Activated CD8-positive, alpha-beta T cell treated with anti-CD3 and anti-CD28 coated beads for 36 hours (primary cell): ENCODE measurements at regions not wholly inside any gene's neighbourhood (a gene's known extent, or its start where the extent isn't known, plus 50 kb on each side); places are given as distances from the start of the nearest gene placed in this dataset.

Experiments used
- ATAC-seq: fragments of 200-7000 bp; cut with Tn5 transposase; one replicate; pipeline ENCODE4 v1.10.0; 2021; ENCODE audit warnings: mild to moderate bottlenecking, moderate library complexity
- CTCF ChIA-PET: fragments of 350-600 bp; sonication (Branson Sonifier 250); formaldehyde crosslinking; loops from one replicate; lab custom pipeline; 2021; ENCODE audit warnings: antibody characterized with exemption; lab: Charles Lee
- POLR2A ChIA-PET: fragments of 350-600 bp; sonication (Branson Sonifier 250); formaldehyde crosslinking; loops from one replicate; lab custom pipeline; 2021; ENCODE audit warnings: antibody characterized with exemption; lab: Charles Lee
- DNase-seq: peaks from one replicate; pipeline ENCODE4 v3.0.0-alpha.2; 2020
- H3K27ac Mint-ChIP-seq: one replicate; pipeline ENCODE4 v1.8.0; 2021; ENCODE audit warnings: mild to moderate bottlenecking, mixed read lengths
- H3K27me3 Mint-ChIP-seq: one replicate; pipeline ENCODE4 v1.8.0; 2021; ENCODE audit warnings: mixed read lengths
- H3K36me3 Mint-ChIP-seq: one replicate; pipeline ENCODE4 v1.8.0; 2021; ENCODE audit warnings: low read depth, mixed read lengths
- H3K4me1 Mint-ChIP-seq: one replicate; pipeline ENCODE4 v1.8.0; 2021; ENCODE audit warnings: low read depth, mixed read lengths
- H3K4me3 Mint-ChIP-seq: one replicate; pipeline ENCODE4 v1.8.0; 2021; ENCODE audit warnings: mild to moderate bottlenecking, moderate library complexity, mixed read lengths
- H3K9me3 Mint-ChIP-seq: one replicate; pipeline ENCODE4 v1.8.0; 2021; ENCODE audit warnings: mixed read lengths
- CTCF ChIP-seq: fragments of 200-600 bp; IDR thresholded peaks from one replicate; pipeline ENCODE4 v1.8.0; 2022; ENCODE audit warnings: antibody characterized with exemption, mild to moderate bottlenecking
- intact Hi-C: fragments of 100-400 bp; cut with micrococcal nuclease; formaldehyde crosslinking; loops from one replicate; pipeline ENCODE4 v1.10.0; 2022

GRCh38 chr13:78339927-78340326 is 263.4 kb downstream of the POU4F1 start:
- intact Hi-C loops, result no loop called here
- Mint-ChIP-seq H3K4me1 (no peaks in the 10 kb centered on the region), H3K27me3 (no peaks in the 10 kb centered on the region), H3K9me3 (no peaks in the 10 kb centered on the region), H3K4me3 (no peak overlapping the region), H3K36me3 (no peaks in the 10 kb centered on the region), H3K27ac (no peak overlapping the region)
- POLR2A ChIA-PET, result no interaction called here
- DNase-seq, result no peak
- no peak for TF ChIP-seq CTCF
- ATAC-seq, result no peak
- CTCF ChIA-PET, result no interaction called here

GRCh38 chr13:78334059-78334458 is 269.3 kb downstream of the POU4F1 start:
- no peak for TF ChIP-seq CTCF
- intact Hi-C loops, result no loop called here
- Mint-ChIP-seq H3K9me3 (no peaks in the 10 kb centered on the region), H3K27me3 (no peaks in the 10 kb centered on the region), H3K4me1 (no peaks in the 10 kb centered on the region), H3K4me3 (no peak overlapping the region), H3K36me3 (no peaks in the 10 kb centered on the region), H3K27ac (no peak overlapping the region)
- ChIA-PET CTCF (no interaction called here), POLR2A (no interaction called here)
- ATAC-seq (no peak), DNase-seq (no peak)

GRCh38 chr13:78326633-78327032 is 276.7 kb downstream of the POU4F1 start:
- peaks cover 2% of the 10 kb centered on the region for H3K27me3 Mint-ChIP-seq
- ATAC-seq, result no peak
- POLR2A ChIA-PET, result no interaction called here
- H3K9me3 Mint-ChIP-seq, result no peaks in the 10 kb centered on the region
- no peak overlapping the region for H3K27ac Mint-ChIP-seq
- intact Hi-C loops, result no loop called here
- DNase-seq, result no peak
- H3K4me3 Mint-ChIP-seq, result no peak overlapping the region
- CTCF ChIA-PET, result no interaction called here
- H3K4me1 Mint-ChIP-seq, result no peaks in the 10 kb centered on the region
- no peak for TF ChIP-seq CTCF
- no peaks in the 10 kb centered on the region for H3K36me3 Mint-ChIP-seq

GRCh38 chr13:78325585-78325984 is 277.8 kb downstream of the POU4F1 start:
- ChIA-PET POLR2A (no interaction called here), CTCF (interaction anchor here (0.7 kb wide), 1 partner anchor 45 kb away, joined by 3 read pairs; no protein-coding TSS in a partner anchor)
- intact Hi-C loops, result no loop called here
- H3K4me1 Mint-ChIP-seq, result no peaks in the 10 kb centered on the region
- no peaks in the 10 kb centered on the region for H3K9me3 Mint-ChIP-seq
- H3K27ac Mint-ChIP-seq, result no peak overlapping the region
- peaks cover 2% of the 10 kb centered on the region for H3K27me3 Mint-ChIP-seq
- no peak for TF ChIP-seq CTCF
- ATAC-seq, result no peak
- DNase-seq, result no peak
- H3K36me3 Mint-ChIP-seq, result no peaks in the 10 kb centered on the region
- H3K4me3 Mint-ChIP-seq, result no peak overlapping the region

- POLR2A ChIA-PET, result no interaction called here
- H3K36me3 Mint-ChIP-seq, result no peaks in the 10 kb centered on the region
- H3K27ac Mint-ChIP-seq, result no peak overlapping the region
These were observed 279.5 kb downstream of the POU4F1 start for GRCh38 chr13:78323848-78324247.

More at GRCh38 chr13:78323848-78324247, 279.5 kb downstream of the POU4F1 start:
- no peak for DNase-seq
- CTCF ChIA-PET, result no interaction called here
- intact Hi-C loops, result no loop called here
- H3K9me3 Mint-ChIP-seq, result no peaks in the 10 kb centered on the region
- peaks cover 2% of the 10 kb centered on the region for H3K27me3 Mint-ChIP-seq
- ATAC-seq, result no peak
- H3K4me1 Mint-ChIP-seq, result no peaks in the 10 kb centered on the region
- no peak for TF ChIP-seq CTCF
- no peak overlapping the region for H3K4me3 Mint-ChIP-seq
